ENCODE measurements at regions not wholly inside any gene's neighbourhood (a gene's known extent, or its start where the extent isn't known, plus 50 kb on each side); places are given as distances from the start of the nearest gene placed in this dataset.
"Not testable (repeated sequence)": the region's sequence is repeated elsewhere in the genome, so short reads cannot be mapped to it uniquely, and the experiment has no call there.

DNA sequence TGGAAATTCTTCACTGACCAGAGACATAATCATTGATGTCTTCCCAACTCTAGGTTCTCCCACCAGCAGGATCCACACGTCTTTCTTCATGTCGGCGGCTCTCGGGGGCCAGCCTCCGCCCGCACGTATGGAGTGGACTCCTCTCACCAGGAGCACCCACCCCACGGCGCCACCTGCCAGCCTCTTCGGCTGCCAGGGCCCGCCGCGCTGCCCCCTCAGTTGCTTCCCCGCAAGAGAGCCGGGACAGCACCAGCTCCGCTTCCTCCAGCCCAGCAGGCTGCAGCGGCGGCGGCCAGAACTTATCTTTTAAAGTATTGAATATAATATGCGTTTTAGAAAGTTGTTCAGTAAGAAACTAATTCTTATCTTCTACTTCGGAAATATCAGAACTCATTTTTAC lies 273.5 kb downstream of the LIPI start:
- TF ChIP-seq, protein P1, sequence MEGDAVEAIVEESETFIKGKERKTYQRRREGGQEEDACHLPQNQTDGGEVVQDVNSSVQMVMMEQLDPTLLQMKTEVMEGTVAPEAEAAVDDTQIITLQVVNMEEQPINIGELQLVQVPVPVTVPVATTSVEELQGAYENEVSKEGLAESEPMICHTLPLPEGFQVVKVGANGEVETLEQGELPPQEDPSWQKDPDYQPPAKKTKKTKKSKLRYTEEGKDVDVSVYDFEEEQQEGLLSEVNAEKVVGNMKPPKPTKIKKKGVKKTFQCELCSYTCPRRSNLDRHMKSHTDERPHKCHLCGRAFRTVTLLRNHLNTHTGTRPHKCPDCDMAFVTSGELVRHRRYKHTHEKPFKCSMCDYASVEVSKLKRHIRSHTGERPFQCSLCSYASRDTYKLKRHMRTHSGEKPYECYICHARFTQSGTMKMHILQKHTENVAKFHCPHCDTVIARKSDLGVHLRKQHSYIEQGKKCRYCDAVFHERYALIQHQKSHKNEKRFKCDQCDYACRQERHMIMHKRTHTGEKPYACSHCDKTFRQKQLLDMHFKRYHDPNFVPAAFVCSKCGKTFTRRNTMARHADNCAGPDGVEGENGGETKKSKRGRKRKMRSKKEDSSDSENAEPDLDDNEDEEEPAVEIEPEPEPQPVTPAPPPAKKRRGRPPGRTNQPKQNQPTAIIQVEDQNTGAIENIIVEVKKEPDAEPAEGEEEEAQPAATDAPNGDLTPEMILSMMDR (IDR thresholded peaks at IDR 0.05; ENCODE audit: insufficient read depth, low read length, poor library complexity, severe bottlenecking) = no peak
- no peaks in the 10 kb centered on the region for H3K36me3 ChIP-seq (ENCODE audit: control insufficient read depth, insufficient read depth, low read length)
- H3K4me3 ChIP-seq (replicated peaks; ENCODE audit: low read depth, low read length) = no peak overlapping the region
- no peaks in the 10 kb centered on the region for H3K27me3 ChIP-seq (replicated peaks; ENCODE audit: control insufficient read depth, insufficient read depth, low read length)
- DNase-seq (ENCODE audit: extremely low read depth, insufficient read length) = no peak

- H3K4me3 ChIP-seq (replicated peaks; ENCODE audit: low read depth, low read length); H3K36me3 ChIP-seq (ENCODE audit: control insufficient read depth, insufficient read depth, low read length); H3K27me3 ChIP-seq (replicated peaks; ENCODE audit: control insufficient read depth, insufficient read depth, low read length); DNase-seq (ENCODE audit: extremely low read depth, insufficient read length): not testable (repeated sequence)
Measured at GRCh38 chr21:13936033-13936937, 274.5 kb downstream of the LIPI start.

GRCh38 chr21:13935396-13936032 lies 275.2 kb downstream of the LIPI start:
- not testable (repeated sequence) for H3K4me3 ChIP-seq (replicated peaks; ENCODE audit: low read depth, low read length); DNase-seq (ENCODE audit: extremely low read depth, insufficient read length); H3K36me3 ChIP-seq (ENCODE audit: control insufficient read depth, insufficient read depth, low read length); H3K27me3 ChIP-seq (replicated peaks; ENCODE audit: control insufficient read depth, insufficient read depth, low read length)

GRCh38 chr21:13934887-13935342 lies 275.8 kb downstream of the LIPI start:
- not testable (repeated sequence) for H3K4me3 ChIP-seq (replicated peaks; ENCODE audit: low read depth, low read length); H3K27me3 ChIP-seq (replicated peaks; ENCODE audit: control insufficient read depth, insufficient read depth, low read length); DNase-seq (ENCODE audit: extremely low read depth, insufficient read length); H3K36me3 ChIP-seq (ENCODE audit: control insufficient read depth, insufficient read depth, low read length)

GRCh38 chr21:13923175-13923574 lies 287.6 kb downstream of the LIPI start:
- not testable (repeated sequence) for DNase-seq (ENCODE audit: extremely low read depth, insufficient read length); H3K4me3 ChIP-seq (replicated peaks; ENCODE audit: low read depth, low read length); H3K36me3 ChIP-seq (ENCODE audit: control insufficient read depth, insufficient read depth, low read length); H3K27me3 ChIP-seq (replicated peaks; ENCODE audit: control insufficient read depth, insufficient read depth, low read length)

- DNase-seq (ENCODE audit: extremely low read depth, insufficient read length); H3K27me3 ChIP-seq (replicated peaks; ENCODE audit: control insufficient read depth, insufficient read depth, low read length); H3K4me3 ChIP-seq (replicated peaks; ENCODE audit: low read depth, low read length); H3K36me3 ChIP-seq (ENCODE audit: control insufficient read depth, insufficient read depth, low read length): not testable (repeated sequence)
Measured at GRCh38 chr21:13921455-13921854, 289.3 kb downstream of the LIPI start.

DNA sequence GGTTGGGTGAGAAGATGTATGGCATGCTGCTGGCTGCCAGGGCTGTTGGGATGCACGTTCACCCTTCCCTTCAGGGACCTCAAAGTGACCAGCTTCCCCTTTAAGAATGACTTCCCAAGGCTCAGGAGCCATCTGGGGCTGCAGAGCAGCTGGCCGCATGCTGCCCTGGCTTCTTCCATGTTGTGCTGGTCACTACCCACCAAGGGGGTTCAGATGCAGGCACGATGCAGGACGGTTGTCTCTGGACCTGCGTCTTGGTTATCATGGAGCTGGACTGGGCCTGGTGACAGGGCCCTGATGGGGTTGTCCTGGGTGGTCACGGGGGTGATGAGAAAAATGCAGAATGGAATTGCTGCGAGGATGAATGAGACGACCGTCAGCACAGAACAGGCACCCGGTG lies 297.8 kb downstream of the POTED start:
- H3K36me3 ChIP-seq (ENCODE audit: control insufficient read depth, insufficient read depth, low read length); DNase-seq (ENCODE audit: extremely low read depth, insufficient read length); H3K4me3 ChIP-seq (replicated peaks; ENCODE audit: low read depth, low read length); H3K27me3 ChIP-seq (replicated peaks; ENCODE audit: control insufficient read depth, insufficient read depth, low read length): not testable (repeated sequence)

GRCh38 chr21:13896596-13897247 lies 287.1 kb downstream of the POTED start:
- not testable (repeated sequence) for H3K36me3 ChIP-seq (ENCODE audit: control insufficient read depth, insufficient read depth, low read length); DNase-seq (ENCODE audit: extremely low read depth, insufficient read length); H3K27me3 ChIP-seq (replicated peaks; ENCODE audit: control insufficient read depth, insufficient read depth, low read length); H3K4me3 ChIP-seq (replicated peaks; ENCODE audit: low read depth, low read length)

DNA sequence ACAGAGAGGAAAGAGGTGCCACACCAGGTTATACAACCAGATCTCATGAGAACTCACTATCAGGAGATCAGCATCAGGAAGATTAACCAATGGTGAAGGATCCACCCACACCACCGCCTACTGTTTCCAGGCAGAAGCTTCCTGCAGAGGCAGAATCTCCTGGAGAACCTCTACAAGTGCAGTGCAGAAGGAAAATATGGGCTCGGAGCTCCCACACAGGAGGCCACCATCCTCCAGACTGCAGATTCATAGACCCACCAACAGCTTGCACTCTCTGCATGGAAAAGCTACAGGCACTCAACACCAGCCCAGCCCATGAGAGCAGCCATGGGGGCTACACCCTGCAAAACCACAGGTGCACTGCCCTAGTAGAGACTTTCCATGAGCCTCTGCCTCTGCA lies 284.0 kb downstream of the POTED start:
- H3K4me3 ChIP-seq (replicated peaks; ENCODE audit: low read depth, low read length); H3K36me3 ChIP-seq (ENCODE audit: control insufficient read depth, insufficient read depth, low read length); DNase-seq (ENCODE audit: extremely low read depth, insufficient read length); H3K27me3 ChIP-seq (replicated peaks; ENCODE audit: control insufficient read depth, insufficient read depth, low read length): not testable (repeated sequence)

DNA sequence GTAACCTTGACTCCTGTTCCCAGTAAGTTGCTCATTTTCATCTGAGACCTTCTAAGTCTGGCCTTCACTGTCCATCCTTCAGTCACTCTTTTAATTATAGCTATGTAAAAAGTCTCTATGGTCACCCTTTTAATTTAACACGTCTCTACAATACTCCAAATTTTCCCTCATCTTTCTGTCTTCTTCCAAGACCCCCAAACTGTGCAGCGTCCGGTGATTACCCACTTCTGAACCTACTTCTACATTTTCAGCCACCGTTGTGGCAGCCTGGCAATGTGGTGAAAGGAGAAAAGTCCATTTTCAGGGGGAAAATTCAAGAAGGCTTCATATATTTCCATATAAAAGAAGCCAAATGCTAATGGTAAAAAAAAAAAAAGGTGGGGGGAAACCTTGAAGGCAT lies 283.4 kb downstream of the POTED start:
- H3K36me3 ChIP-seq (ENCODE audit: control insufficient read depth, insufficient read depth, low read length); DNase-seq (ENCODE audit: extremely low read depth, insufficient read length): not testable (repeated sequence)

GRCh38 chr21:13892146-13892751 lies 282.7 kb downstream of the POTED start:
- not testable (repeated sequence) for H3K36me3 ChIP-seq (ENCODE audit: control insufficient read depth, insufficient read depth, low read length); H3K4me3 ChIP-seq (replicated peaks; ENCODE audit: low read depth, low read length); H3K27me3 ChIP-seq (replicated peaks; ENCODE audit: control insufficient read depth, insufficient read depth, low read length); DNase-seq (ENCODE audit: extremely low read depth, insufficient read length)

More for the DNA sequence above, 283.4 kb downstream of the POTED start:
- not testable (repeated sequence) for H3K27me3 ChIP-seq (replicated peaks; ENCODE audit: control insufficient read depth, insufficient read depth, low read length); H3K4me3 ChIP-seq (replicated peaks; ENCODE audit: low read depth, low read length)

DNA sequence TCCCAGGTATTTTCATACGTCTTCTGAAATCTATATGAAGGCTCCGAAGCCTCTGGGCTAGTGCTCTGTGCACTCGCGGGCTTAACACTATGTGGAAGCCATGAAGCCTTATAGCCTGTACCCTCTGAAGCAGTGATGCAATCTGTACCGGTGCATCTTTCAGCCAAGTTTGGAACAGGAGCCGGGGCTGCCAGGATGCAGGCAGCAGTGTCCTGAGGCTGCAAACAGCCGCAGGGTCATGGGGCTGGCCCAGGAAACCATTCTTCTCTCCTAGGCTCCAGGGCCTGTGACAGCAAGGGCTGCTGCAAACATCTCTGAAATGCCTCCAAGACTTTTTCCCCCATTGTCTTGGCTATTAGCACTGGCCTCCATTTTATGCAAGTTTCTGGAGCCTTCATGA lies 279.6 kb downstream of the POTED start:
- not testable (repeated sequence) for H3K4me3 ChIP-seq (replicated peaks; ENCODE audit: low read depth, low read length); H3K36me3 ChIP-seq (ENCODE audit: control insufficient read depth, insufficient read depth, low read length); DNase-seq (ENCODE audit: extremely low read depth, insufficient read length); H3K27me3 ChIP-seq (replicated peaks; ENCODE audit: control insufficient read depth, insufficient read depth, low read length)

Measured in GM06990 (cell line).